ENCODE measurements at regions not wholly inside any gene's neighbourhood (a gene's known extent, or its start where the extent isn't known, plus 50 kb on each side); places are given as distances from the start of the nearest gene placed in this dataset.

DNA sequence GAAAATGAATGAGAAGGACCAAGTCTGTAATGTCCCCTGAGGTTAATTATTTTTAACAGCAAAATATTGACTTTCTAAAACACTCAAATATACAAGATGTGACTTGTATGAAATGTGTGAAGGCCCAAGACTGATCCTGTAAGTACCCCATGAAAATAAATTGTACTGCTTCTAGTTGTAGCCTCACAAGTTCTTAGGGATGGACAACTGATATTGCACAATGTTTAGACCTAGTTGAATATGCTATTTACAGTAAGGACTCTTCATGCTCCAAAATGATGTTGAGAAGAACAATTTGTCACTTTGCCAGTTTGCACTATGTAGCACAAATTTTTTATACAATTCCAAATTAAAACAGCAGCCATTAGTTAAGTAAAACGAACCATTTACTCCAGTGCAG is 139.7 kb upstream of the GDNF start:
- TF ChIP-seq, protein P1, sequence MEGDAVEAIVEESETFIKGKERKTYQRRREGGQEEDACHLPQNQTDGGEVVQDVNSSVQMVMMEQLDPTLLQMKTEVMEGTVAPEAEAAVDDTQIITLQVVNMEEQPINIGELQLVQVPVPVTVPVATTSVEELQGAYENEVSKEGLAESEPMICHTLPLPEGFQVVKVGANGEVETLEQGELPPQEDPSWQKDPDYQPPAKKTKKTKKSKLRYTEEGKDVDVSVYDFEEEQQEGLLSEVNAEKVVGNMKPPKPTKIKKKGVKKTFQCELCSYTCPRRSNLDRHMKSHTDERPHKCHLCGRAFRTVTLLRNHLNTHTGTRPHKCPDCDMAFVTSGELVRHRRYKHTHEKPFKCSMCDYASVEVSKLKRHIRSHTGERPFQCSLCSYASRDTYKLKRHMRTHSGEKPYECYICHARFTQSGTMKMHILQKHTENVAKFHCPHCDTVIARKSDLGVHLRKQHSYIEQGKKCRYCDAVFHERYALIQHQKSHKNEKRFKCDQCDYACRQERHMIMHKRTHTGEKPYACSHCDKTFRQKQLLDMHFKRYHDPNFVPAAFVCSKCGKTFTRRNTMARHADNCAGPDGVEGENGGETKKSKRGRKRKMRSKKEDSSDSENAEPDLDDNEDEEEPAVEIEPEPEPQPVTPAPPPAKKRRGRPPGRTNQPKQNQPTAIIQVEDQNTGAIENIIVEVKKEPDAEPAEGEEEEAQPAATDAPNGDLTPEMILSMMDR (conservative IDR thresholded peaks at IDR 0.05; ENCODE audit: low read depth, low read length): no peak
- TF ChIP-seq EZH2 (IDR thresholded peaks at IDR 0.05; ENCODE audit: borderline replicate concordance, low read depth, low read length, poor library complexity, severe bottlenecking): no peak
